Right ventricle myocardium inferior (tissue), 1 donor: ENCODE measurements at regions not wholly inside any gene's neighbourhood (a gene's known extent, or its start where the extent isn't known, plus 50 kb on each side); places are given as distances from the start of the nearest gene placed in this dataset.

Experiments used
- ATAC-seq: fragments of 200-7000 bp; cut with Tn5 transposase; one replicate; pipeline ENCODE4 v1.9.1; 2020; ENCODE audit warnings: mild to moderate bottlenecking, moderate library complexity
- DNase-seq: peaks from one replicate; pipeline ENCODE4 v3.0.0; 2021; ENCODE audit errors: missing footprints
- intact Hi-C: fragments of 100-400 bp; cut with DNase I; formaldehyde crosslinking; loops from one replicate; pipeline ENCODE4 v1.11.0; 2022
- donor health status: DM: no; HTN: yes; CAD: no; lungs with severe emphysema.

GRCh38 chr12:67593041-67593440, 55.5 kb upstream of the DYRK2 start:
- no peak for DNase-seq
- intact Hi-C loops, result no loop called here
- ATAC-seq, result no peak

DNA sequence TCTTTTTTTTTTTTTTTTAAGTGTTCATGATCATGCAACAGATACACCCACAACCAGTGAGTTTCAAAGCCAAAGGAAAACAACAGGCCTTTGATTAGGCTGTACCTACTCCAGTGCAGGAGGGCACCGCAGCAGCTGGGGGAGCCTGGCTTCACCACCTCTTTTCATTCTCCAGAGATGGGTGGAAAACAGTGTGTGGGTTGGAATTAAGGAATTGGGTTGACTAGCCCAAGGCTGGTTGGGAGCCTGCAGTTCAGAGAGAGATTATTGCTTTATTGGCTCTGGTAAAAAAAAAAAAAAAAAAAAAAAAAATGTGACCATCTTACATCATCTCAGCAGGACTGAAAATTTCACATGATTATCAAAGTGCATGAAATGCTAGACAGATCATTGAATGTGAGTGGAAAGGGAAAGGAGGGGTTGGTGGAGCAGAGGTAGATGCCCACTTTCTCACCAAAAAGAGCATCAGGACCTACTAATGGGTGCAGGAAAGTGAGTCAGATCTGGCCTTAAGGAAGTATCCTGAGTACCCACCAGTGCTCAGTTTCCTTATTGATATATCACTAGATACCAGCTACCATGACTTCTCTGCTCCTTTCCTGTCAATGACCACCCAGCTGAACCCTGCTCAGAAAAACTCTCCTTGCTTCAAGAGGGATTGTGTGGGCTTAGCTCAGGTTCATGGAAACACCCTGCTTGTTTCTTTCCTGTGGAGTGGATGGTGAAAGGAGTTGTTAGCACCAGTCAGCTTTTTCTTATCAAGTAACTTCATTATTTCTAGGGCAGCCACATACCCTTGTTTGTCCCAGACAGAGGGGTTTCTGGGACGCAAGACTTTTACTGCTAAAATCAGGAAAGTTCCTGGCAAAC, 54.8 kb upstream of the DYRK2 start:
- intact Hi-C loops, result no loop called here
- ATAC-seq (peak; percentile 8), DNase-seq (no peak)

DNA sequence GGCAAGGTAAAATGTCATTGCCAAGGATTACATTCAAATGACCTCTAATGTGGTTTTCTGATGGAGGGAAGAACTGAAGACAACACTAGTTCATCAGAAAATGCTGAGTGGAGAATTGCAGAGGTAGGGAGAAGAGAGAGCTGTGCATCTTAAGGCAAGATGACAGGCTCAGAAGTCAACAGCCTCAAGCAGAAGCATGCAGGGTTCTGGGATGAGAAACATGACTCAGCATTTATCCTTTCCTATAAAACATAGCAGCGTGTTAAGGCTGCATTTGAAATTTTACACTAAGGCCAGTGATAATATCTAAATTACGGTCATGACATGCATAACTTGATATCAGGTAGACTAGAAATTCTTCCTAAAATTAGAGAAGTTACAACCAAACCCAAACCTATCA, 53.7 kb upstream of the DYRK2 start:
- intact Hi-C loops, result no loop called here
- ATAC-seq, result no peak
- no peak for DNase-seq

GRCh38 chr12:67595365-67595764, 53.2 kb upstream of the DYRK2 start:
- intact Hi-C loops, result no loop called here
- ATAC-seq (no peak), DNase-seq (no peak)

GRCh38 chr12:67598598-67598997, 49.9 kb upstream of the DYRK2 start:
- no peak for ATAC-seq
- no peak for DNase-seq
- intact Hi-C loops, result no loop called here
